Aorta (tissue), 5 donors: ENCODE measurements at regions not wholly inside any gene's neighbourhood (a gene's known extent, or its start where the extent isn't known, plus 50 kb on each side); places are given as distances from the start of the nearest gene placed in this dataset.
A peak's percentile ranks its signal among the peaks of the same experiment; 100 is the strongest.

ENCODE experiments used
- ATAC-seq: fragments of 200-7000 bp; cut with Tn5 transposase; one replicate; pipeline ENCODE4 v1.9.1; 2022; ENCODE audit warnings: moderate library complexity; ENCODE audit not compliant: low FRiP score
- DNase-seq, 2 donors: peaks; one replicate each; pipeline ENCODE4 v3.0.0-alpha.2; 2020
- H3K27ac ChIP-seq, 2 donors: one replicate each; pipeline ENCODE4 v1.5.1; 2013; ENCODE audit warnings: low read length in 2 of 2, mild to moderate bottlenecking in 2 of 2, moderate library complexity in 2 of 2, control low read depth in 1 of 2, inconsistent platforms in 1 of 2, low read depth in 1 of 2
- H3K27me3 ChIP-seq, 2 donors: one replicate each; pipeline ENCODE4 v1.6.1; 2013; ENCODE audit warnings: control low read depth in 1 of 2, low read length in 1 of 2, mild to moderate bottlenecking in 1 of 2, moderate library complexity in 1 of 2; ENCODE audit not compliant: insufficient read depth in 2 of 2, control insufficient read depth in 1 of 2
- H3K36me3 ChIP-seq, 2 donors: one replicate each; pipeline ENCODE4 v1.6.1; 2013; ENCODE audit warnings: control low read depth in 1 of 2, low read length in 1 of 2, mild to moderate bottlenecking in 1 of 2; ENCODE audit not compliant: insufficient read depth in 2 of 2, control insufficient read depth in 1 of 2
- H3K4me1 ChIP-seq, 2 donors: one replicate each; pipeline ENCODE4 v1.6.1; 2013; ENCODE audit warnings: low read length in 2 of 2, control low read depth in 1 of 2, mild to moderate bottlenecking in 1 of 2, moderate library complexity in 1 of 2; ENCODE audit not compliant: insufficient read depth in 2 of 2, control insufficient read depth in 1 of 2
- H3K4me3 ChIP-seq, 2 donors: one replicate each; pipeline ENCODE4 v1.5.1; 2013; ENCODE audit warnings: low read length in 2 of 2, control low read depth in 1 of 2, mild to moderate bottlenecking in 1 of 2
- H3K9me3 ChIP-seq: one replicate; pipeline ENCODE4 v1.6.1; 2013; ENCODE audit warnings: mild to moderate bottlenecking, low read length; ENCODE audit not compliant: control insufficient read depth
- WGBS, 2 donors: extraction: QIAGEN DNeasy Blood & Tissue Kit; methylation state at CpG; one replicate each; pipeline ENCODE4 v1.1.7; 2013; 5-methylcytosine and 5-hydroxymethylcytosine counted together
- intact Hi-C, 2 donors: fragments of 100-400 bp; cut with DNase I; formaldehyde crosslinking; loops; one replicate each; pipeline versions ENCODE4 v1.14.2 to v1.15.0; 2022
- donor health status: healthy with polysubstance abuse.
- donor health status: Bipolar disorder and iron deficiency.
- donor health status: DM: no; HTN: no; CAD: no.
- donor health status: DM: no; HTN: no; CAD: no.
- donor health status: DM: yes; HTN: yes; CAD: no.

DNA sequence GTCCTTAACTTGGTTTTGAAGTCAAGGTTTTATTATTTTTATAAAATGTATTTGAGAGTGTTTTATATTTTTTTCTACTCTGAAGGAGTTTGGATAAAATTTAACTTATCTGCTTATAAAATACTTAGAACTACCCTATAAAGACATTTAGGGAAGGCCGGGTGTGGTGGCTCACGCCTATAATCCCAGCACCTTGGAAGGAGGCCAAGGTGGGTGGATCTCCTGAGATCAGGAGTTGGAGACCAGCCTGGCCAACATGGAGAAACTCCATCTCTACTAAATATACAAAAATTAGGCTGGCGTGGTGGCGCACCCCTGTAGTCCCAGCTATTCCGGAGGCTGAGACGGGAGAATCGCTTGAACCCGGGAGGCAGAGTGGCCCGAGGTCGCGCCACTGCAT is 486.4 kb downstream of the DSC3 start:
- Histone ChIP-seq H3K4me3 (no peak overlapping the region), H3K9me3 (no peaks in the 10 kb centered on the region), H3K27me3 (no peaks in the 10 kb centered on the region), H3K36me3 (no peaks in the 10 kb centered on the region), H3K4me1 (no peaks in the 10 kb centered on the region), H3K27ac (no peak overlapping the region)
- WGBS, 2 donors, result 90 to 91% methylated on average over 11 of the region's 11 CpGs
- ATAC-seq, result no peak
- intact Hi-C loops, result no loop called here
- no peak for DNase-seq

GRCh38 chr18:30545393-30545792 is 497.1 kb downstream of the DSC3 start:
- Histone ChIP-seq H3K36me3 (no peaks in the 10 kb centered on the region), H3K4me1 (no peaks in the 10 kb centered on the region), H3K4me3 (no peak overlapping the region), H3K27me3 (no peaks in the 10 kb centered on the region), H3K27ac (no peak overlapping the region), H3K9me3 (no peaks in the 10 kb centered on the region)
- WGBS, 2 donors, result 85 to 98% methylated on average over 4 of the region's 4 CpGs
- no peak for DNase-seq
- intact Hi-C loops, result no loop called here
- no peak for ATAC-seq

- DNase-seq (no peak), ATAC-seq (no peak)
- H3K27ac ChIP-seq, result no peak overlapping the region
- 67 to 75% methylated on average over 2 of the region's 2 CpGs for WGBS, 2 donors
- H3K9me3 ChIP-seq, result no peaks in the 10 kb centered on the region
- H3K4me1 ChIP-seq, result no peaks in the 10 kb centered on the region
- H3K27me3 ChIP-seq, result no peaks in the 10 kb centered on the region
- H3K4me3 ChIP-seq, result no peak overlapping the region
- no peaks in the 10 kb centered on the region for H3K36me3 ChIP-seq
- intact Hi-C loops, result no loop called here
These were observed 498.4 kb downstream of the DSC3 start for GRCh38 chr18:30544141-30544540.

- H3K27me3 ChIP-seq, result no peaks in the 10 kb centered on the region
- ATAC-seq (no peak), DNase-seq (no peak)
- no peak overlapping the region for H3K4me3 ChIP-seq
- H3K4me1 ChIP-seq, result no peaks in the 10 kb centered on the region
- no peaks in the 10 kb centered on the region for H3K9me3 ChIP-seq
- no peaks in the 10 kb centered on the region for H3K36me3 ChIP-seq
- H3K27ac ChIP-seq, result no peak overlapping the region
- intact Hi-C loops, result loop anchor here in 1 of 2 donors (10.0 kb wide), 1 partner anchor 59 kb away; no protein-coding TSS in a partner anchor
- 90 to 97% methylated on average over 1 of the region's 1 CpG for WGBS, 2 donors
These were observed 508.8 kb downstream of the DSC3 start for GRCh38 chr18:30533716-30534115.

DNA sequence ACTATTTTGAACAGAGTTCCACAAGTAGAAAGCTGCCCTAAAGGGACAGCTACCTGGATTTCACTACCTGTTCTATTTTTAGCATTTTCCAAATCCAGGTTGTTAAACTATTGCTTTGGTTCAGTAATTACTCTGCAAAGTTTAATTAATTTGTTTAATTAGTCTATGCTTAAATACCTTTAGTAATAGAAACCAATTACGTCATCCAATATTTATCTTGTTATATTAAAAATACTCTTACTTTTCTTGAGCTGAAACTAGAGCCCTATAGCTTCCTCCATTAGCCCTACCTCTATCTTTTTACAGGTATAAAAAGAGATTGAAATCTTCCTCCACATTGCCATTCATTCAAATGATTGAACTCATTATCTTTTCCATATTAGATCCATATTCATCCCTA is 514.6 kb downstream of the DSC3 start:
- 80 to 93% methylated on average over 1 of the region's 1 CpG for WGBS, 2 donors
- Histone ChIP-seq H3K36me3 (no peaks in the 10 kb centered on the region), H3K9me3 (no peaks in the 10 kb centered on the region), H3K4me1 (no peaks in the 10 kb centered on the region), H3K4me3 (no peak overlapping the region), H3K27me3 (no peaks in the 10 kb centered on the region), H3K27ac (no peak overlapping the region)
- intact Hi-C loops, result no loop called here
- ATAC-seq (no peak), DNase-seq (no peak)

- intact Hi-C loops, result no loop called here
These were observed 515.3 kb downstream of the DSC3 start for GRCh38 chr18:30527226-30527625.

DNA sequence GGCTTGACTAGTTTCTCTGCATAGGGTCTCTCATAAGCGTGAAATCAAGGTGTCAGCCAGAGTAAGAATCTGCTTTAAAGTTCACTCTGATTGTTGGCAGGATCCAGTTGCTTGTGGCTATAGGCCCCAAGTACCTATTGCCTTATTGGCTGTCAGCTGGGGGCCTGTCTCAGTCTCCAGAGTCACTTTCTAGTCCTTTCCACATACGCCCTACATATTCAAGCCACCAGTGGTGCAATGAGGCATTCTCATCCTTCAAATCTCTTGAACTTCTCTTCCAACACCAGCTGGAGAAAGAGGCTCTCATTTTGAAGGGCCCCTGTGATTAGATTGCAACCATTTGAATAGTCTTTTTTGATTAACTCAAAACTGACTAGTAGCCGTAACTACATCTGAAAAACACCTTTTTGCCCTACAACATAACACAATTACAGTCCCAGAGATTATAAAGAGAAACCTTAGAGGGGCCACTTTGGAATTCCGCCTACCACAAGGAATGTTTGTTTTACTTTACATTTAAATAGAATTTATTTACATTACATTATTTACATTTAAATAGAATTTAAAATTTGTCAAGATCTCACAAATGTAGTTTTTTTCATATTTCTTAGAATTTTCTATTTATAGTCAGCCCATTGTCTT is 520.1 kb downstream of the DSC3 start:
- H3K4me3 ChIP-seq, result no peak overlapping the region
- ATAC-seq (no peak), DNase-seq (no peak)
- H3K27ac ChIP-seq, result no peak overlapping the region
- H3K27me3 ChIP-seq, result no peaks in the 10 kb centered on the region
- H3K36me3 ChIP-seq, result no peaks in the 10 kb centered on the region
- intact Hi-C loops, result no loop called here
- no peaks in the 10 kb centered on the region for H3K4me1 ChIP-seq
- WGBS, 2 donors, result 89 to 92% methylated on average over 4 of the region's 4 CpGs
- no peaks in the 10 kb centered on the region for H3K9me3 ChIP-seq

More at GRCh38 chr18:30527226-30527625, 515.3 kb downstream of the DSC3 start:
- Histone ChIP-seq H3K9me3 (no peaks in the 10 kb centered on the region), H3K27me3 (no peaks in the 10 kb centered on the region), H3K27ac (no peak overlapping the region), H3K4me3 (no peak overlapping the region), H3K4me1 (no peaks in the 10 kb centered on the region), H3K36me3 (no peaks in the 10 kb centered on the region)
- ATAC-seq (no peak), DNase-seq (no peak)
- WGBS, 2 donors, result 88 to 95% methylated on average over 1 of the region's 1 CpG

DNA sequence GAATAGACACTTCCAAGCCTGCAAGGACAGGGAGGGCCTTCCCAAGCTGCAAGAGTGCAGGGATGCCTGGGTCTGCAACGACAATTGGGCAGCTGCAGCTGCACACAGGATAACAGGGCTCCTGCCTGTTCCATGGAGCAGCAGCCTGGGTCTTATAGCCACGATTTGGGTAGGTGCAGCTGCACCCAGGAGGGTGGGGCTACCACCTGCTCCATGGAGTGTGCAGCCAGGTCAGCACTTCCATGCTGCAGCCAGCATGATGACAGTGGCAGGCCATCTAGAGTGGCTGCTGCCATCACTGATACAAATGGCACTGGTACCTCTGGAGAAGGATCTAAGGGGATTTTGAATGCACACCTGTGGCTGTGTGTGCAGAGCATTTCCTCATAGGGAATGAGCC is 528.5 kb downstream of the DSC3 start:
- no peak for ATAC-seq
- whole genome bisulfite sequencing, 2 donors, result 53 to 85% methylated on average over 2 of the region's 2 CpGs

GRCh38 chr18:30512872-30513271 is 529.7 kb downstream of the DSC3 start:
- DNase-seq, result no peak
- peak; percentile 45 for ATAC-seq
- Histone ChIP-seq H3K27ac (no peak overlapping the region), H3K4me3 (no peak overlapping the region), H3K9me3 (no peaks in the 10 kb centered on the region), H3K36me3 (no peaks in the 10 kb centered on the region), H3K27me3 (no peaks in the 10 kb centered on the region), H3K4me1 (no peaks in the 10 kb centered on the region)
- intact Hi-C loops, result no loop called here
- 77% methylated on average over 4 of the region's 4 CpGs for WGBS, 2 donors

More for the DNA sequence above, 528.5 kb downstream of the DSC3 start:
- Histone ChIP-seq H3K27me3 (no peaks in the 10 kb centered on the region), H3K36me3 (no peaks in the 10 kb centered on the region), H3K27ac (no peak overlapping the region), H3K9me3 (no peaks in the 10 kb centered on the region), H3K4me1 (no peaks in the 10 kb centered on the region), H3K4me3 (no peak overlapping the region)
- intact Hi-C loops, result no loop called here
- DNase-seq, result no peak
